KMS-11 (cell line): ENCODE measurements at regions not wholly inside any gene's neighbourhood (a gene's known extent, or its start where the extent isn't known, plus 50 kb on each side); places are given as distances from the start of the nearest gene placed in this dataset.

Experiments used
- H2AFZ ChIP-seq: fragments of 200-600 bp; sonication (generic); 2 replicates; pipeline ENCODE4 v1.6.1; 2016; ENCODE audit warnings: antibody characterized with exemption, mixed run types, low read depth
- H3K27ac ChIP-seq: fragments of 200-600 bp; sonication (generic); 2 replicates; pipeline ENCODE4 v1.6.1; 2016; ENCODE audit warnings: mild to moderate bottlenecking, mixed run types
- H3K27me3 ChIP-seq: fragments of 200-600 bp; sonication (generic); 2 replicates; pipeline ENCODE4 v1.6.1; 2017; ENCODE audit warnings: mild to moderate bottlenecking, low read depth, mixed run types, moderate library complexity; ENCODE audit not compliant: insufficient read depth
- H3K36me3 ChIP-seq: fragments of 200-600 bp; sonication (generic); 2 replicates; pipeline ENCODE4 v1.6.1; 2017; ENCODE audit warnings: mild to moderate bottlenecking, mixed run types; ENCODE audit not compliant: insufficient read depth
- H3K4me1 ChIP-seq: fragments of 200-600 bp; sonication (generic); 2 replicates; pipeline ENCODE4 v1.6.1; 2016; ENCODE audit warnings: mild to moderate bottlenecking, low read depth, mixed run types; ENCODE audit not compliant: poor library complexity, severe bottlenecking
- H3K4me2 ChIP-seq: fragments of 200-600 bp; sonication (generic); 2 replicates; pipeline ENCODE4 v1.7.0; 2016; ENCODE audit warnings: mild to moderate bottlenecking, mixed run types
- H3K4me3 ChIP-seq: fragments of 200-600 bp; sonication (generic); IDR thresholded peaks from 2 replicates; pipeline ENCODE4 v1.6.1; 2017; ENCODE audit warnings: low read depth, low read length, mixed read lengths; ENCODE audit not compliant: insufficient read depth
- H3K79me2 ChIP-seq: fragments of 200-600 bp; sonication (generic); 2 replicates; pipeline ENCODE4 v1.6.1; 2016; ENCODE audit warnings: low read depth, mixed run types; ENCODE audit not compliant: insufficient read depth
- H3K9ac ChIP-seq: fragments of 200-600 bp; sonication (generic); 2 replicates; pipeline ENCODE4 v1.6.1; 2016; ENCODE audit warnings: mild to moderate bottlenecking, mixed run types
- H4K20me1 ChIP-seq: fragments of 200-600 bp; sonication (generic); 2 replicates; pipeline ENCODE4 v1.6.1; 2016; ENCODE audit warnings: mild to moderate bottlenecking, mixed run types; ENCODE audit not compliant: insufficient read depth
- TF ChIP-seq, protein P1 (sequence below): fragments of 200-600 bp; sonication (generic); conservative IDR thresholded peaks from 2 replicates; pipeline ENCODE4 v1.6.1; 2017; ENCODE audit warnings: low read depth, mild to moderate bottlenecking, antibody characterized with exemption, low read length, moderate library complexity, mixed read lengths

- Histone ChIP-seq H3K27ac (no peak overlapping the region), H3K4me3 (no peak overlapping the region), H4K20me1 (no peaks in the 10 kb centered on the region), H3K27me3 (no peaks in the 10 kb centered on the region), H3K4me2 (no peak overlapping the region), H3K4me1 (no peaks in the 10 kb centered on the region), H2AFZ (no peak overlapping the region), H3K9ac (no peak overlapping the region), H3K79me2 (no peaks in the 10 kb centered on the region), H3K36me3 (no peaks in the 10 kb centered on the region)
- TF ChIP-seq, protein P1, sequence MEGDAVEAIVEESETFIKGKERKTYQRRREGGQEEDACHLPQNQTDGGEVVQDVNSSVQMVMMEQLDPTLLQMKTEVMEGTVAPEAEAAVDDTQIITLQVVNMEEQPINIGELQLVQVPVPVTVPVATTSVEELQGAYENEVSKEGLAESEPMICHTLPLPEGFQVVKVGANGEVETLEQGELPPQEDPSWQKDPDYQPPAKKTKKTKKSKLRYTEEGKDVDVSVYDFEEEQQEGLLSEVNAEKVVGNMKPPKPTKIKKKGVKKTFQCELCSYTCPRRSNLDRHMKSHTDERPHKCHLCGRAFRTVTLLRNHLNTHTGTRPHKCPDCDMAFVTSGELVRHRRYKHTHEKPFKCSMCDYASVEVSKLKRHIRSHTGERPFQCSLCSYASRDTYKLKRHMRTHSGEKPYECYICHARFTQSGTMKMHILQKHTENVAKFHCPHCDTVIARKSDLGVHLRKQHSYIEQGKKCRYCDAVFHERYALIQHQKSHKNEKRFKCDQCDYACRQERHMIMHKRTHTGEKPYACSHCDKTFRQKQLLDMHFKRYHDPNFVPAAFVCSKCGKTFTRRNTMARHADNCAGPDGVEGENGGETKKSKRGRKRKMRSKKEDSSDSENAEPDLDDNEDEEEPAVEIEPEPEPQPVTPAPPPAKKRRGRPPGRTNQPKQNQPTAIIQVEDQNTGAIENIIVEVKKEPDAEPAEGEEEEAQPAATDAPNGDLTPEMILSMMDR = no peak
Observed at GRCh38 chr2:180647621-180648020, 332.8 kb upstream of the UBE2E3 start.

DNA sequence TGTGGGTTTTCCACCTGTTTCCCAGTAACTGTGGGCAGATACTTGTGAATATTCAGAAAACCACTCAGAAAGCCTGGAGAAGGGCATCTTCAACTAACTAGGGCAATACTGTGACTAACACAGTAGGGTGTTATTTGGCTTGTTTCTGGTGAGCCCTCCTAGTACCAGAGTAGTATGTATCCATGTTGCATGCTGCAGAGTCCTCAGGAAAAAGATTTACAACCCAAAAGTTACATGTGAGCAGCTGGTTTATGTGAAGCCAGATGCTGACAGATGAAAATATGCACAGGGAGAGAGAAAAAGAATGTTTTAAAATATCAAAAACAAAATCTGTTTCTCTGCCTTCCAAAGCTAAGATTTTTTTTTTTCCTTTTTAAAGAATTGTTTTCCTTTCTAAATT, 333.2 kb upstream of the UBE2E3 start:
- no peaks in the 10 kb centered on the region for H4K20me1 ChIP-seq

GRCh38 chr2:180646756-180647155, 333.6 kb upstream of the UBE2E3 start:
- no peak overlapping the region for H3K9ac ChIP-seq
- no peaks in the 10 kb centered on the region for H4K20me1 ChIP-seq
- no peak overlapping the region for H3K4me2 ChIP-seq
- H3K27ac ChIP-seq = no peak overlapping the region
- no peaks in the 10 kb centered on the region for H3K27me3 ChIP-seq
- no peaks in the 10 kb centered on the region for H3K36me3 ChIP-seq
- H2AFZ ChIP-seq = no peak overlapping the region
- TF ChIP-seq, protein P1 = no peak
- H3K4me1 ChIP-seq = no peaks in the 10 kb centered on the region
- H3K79me2 ChIP-seq = no peaks in the 10 kb centered on the region
- H3K4me3 ChIP-seq = no peak overlapping the region

More for the DNA sequence above, 333.2 kb upstream of the UBE2E3 start:
- Histone ChIP-seq H3K4me3 (no peak overlapping the region), H3K79me2 (no peaks in the 10 kb centered on the region), H3K27me3 (no peaks in the 10 kb centered on the region), H3K4me2 (no peak overlapping the region), H3K4me1 (no peaks in the 10 kb centered on the region), H3K27ac (no peak overlapping the region), H3K9ac (no peak overlapping the region), H3K36me3 (no peaks in the 10 kb centered on the region), H2AFZ (no peak overlapping the region)
- TF ChIP-seq, protein P1 = no peak

GRCh38 chr2:180644709-180645108, 335.7 kb upstream of the UBE2E3 start:
- no peaks in the 10 kb centered on the region for H3K79me2 ChIP-seq
- H3K36me3 ChIP-seq = no peaks in the 10 kb centered on the region
- no peaks in the 10 kb centered on the region for H3K4me1 ChIP-seq
- H3K27ac ChIP-seq = no peak overlapping the region
- no peak overlapping the region for H2AFZ ChIP-seq
- H3K4me3 ChIP-seq = no peak overlapping the region
- no peaks in the 10 kb centered on the region for H4K20me1 ChIP-seq
- H3K4me2 ChIP-seq = no peak overlapping the region
- H3K9ac ChIP-seq = no peak overlapping the region
- TF ChIP-seq, protein P1 = no peak
- H3K27me3 ChIP-seq = no peaks in the 10 kb centered on the region
